AG09309 (cell line): ENCODE measurements at regions not wholly inside any gene's neighbourhood (a gene's known extent, or its start where the extent isn't known, plus 50 kb on each side); places are given as distances from the start of the nearest gene placed in this dataset.
"Not testable (repeated sequence)": the region's sequence is repeated elsewhere in the genome, so short reads cannot be mapped to it uniquely, and the experiment has no call there.

Experiments used
- DNase-seq: peaks from one replicate; pipeline ENCODE4 v3.0.0-alpha.2; 2010; ENCODE audit warnings: low read depth
- H3K4me3 ChIP-seq: 2 replicates; pipeline ENCODE4 v1.5.1; 2011; ENCODE audit warnings: mild to moderate bottlenecking, low read depth, low read length, moderate library complexity; ENCODE audit not compliant: control insufficient read depth
- CTCF ChIP-seq: IDR thresholded peaks from 2 replicates; pipeline ENCODE4 v1.5.1; 2011; ENCODE audit warnings: mild to moderate bottlenecking, low read depth, low read length, inconsistent platforms; ENCODE audit not compliant: insufficient read depth, control insufficient read depth; ENCODE audit errors: missing control alignments

GRCh38 chr5:157944077-157944633 is 85.2 kb upstream of the CLINT1 start:
- H3K4me3 ChIP-seq, result no peak overlapping the region
- no peak for DNase-seq
- no peak for TF ChIP-seq CTCF

- no peak overlapping the region for H3K4me3 ChIP-seq
- TF ChIP-seq CTCF, result no peak
- no peak for DNase-seq
These were observed 83.7 kb upstream of the CLINT1 start for GRCh38 chr5:157942595-157942994.

- no peak overlapping the region for H3K4me3 ChIP-seq
- TF ChIP-seq CTCF, result no peak
- DNase-seq, result no peak
These were observed 82.7 kb upstream of the CLINT1 start for GRCh38 chr5:157941616-157942015.

GRCh38 chr5:157938101-157938500 is 79.2 kb upstream of the CLINT1 start:
- DNase-seq, result not testable (repeated sequence)

GRCh38 chr5:157936776-157937501 is 78.0 kb upstream of the CLINT1 start:
- H3K4me3 ChIP-seq, DNase-seq: not testable (repeated sequence)

More at GRCh38 chr5:157938101-157938500, 79.2 kb upstream of the CLINT1 start:
- not testable (repeated sequence) for H3K4me3 ChIP-seq

GRCh38 chr5:157934600-157934999 is 75.7 kb upstream of the CLINT1 start:
- no peak overlapping the region for H3K4me3 ChIP-seq
- TF ChIP-seq CTCF, result no peak
- no peak for DNase-seq

- no peak for DNase-seq
- H3K4me3 ChIP-seq, result no peak overlapping the region
- no peak for TF ChIP-seq CTCF
These were observed 74.1 kb upstream of the CLINT1 start for GRCh38 chr5:157933005-157933404.
